K562 (cell line): ENCODE measurements at regions not wholly inside any gene's neighbourhood (a gene's known extent, or its start where the extent isn't known, plus 50 kb on each side); places are given as distances from the start of the nearest gene placed in this dataset.

Experiments used
- CEBPG ChIP-seq, 3 experiments: fragments of 200-800 bp in 1 of 3; sonication (Bioruptor generic) in 1 of 3; sonication (generic) in 1 of 3; formaldehyde crosslinking in 1 of 3; IDR thresholded peaks in 2 of 3; conservative IDR thresholded peaks in 1 of 3; 2 replicates each; pipeline versions ENCODE4 v1.6.1 to v1.8.0; 2016 to 2022; ENCODE audit warnings: missing compliant biosample characterization in 2 of 3, missing genetic modification characterization in 2 of 3, mild to moderate bottlenecking in 1 of 3, missing genetic modification reagents in 1 of 3
- EGR1 ChIP-seq: fragments of 450-650 bp; conservative IDR thresholded peaks from 2 replicates; pipeline ENCODE4 v1.6.1; 2017; ENCODE audit warnings: mild to moderate bottlenecking
- KLF1 ChIP-seq: fragments of 450-650 bp; IDR thresholded peaks from 2 replicates; pipeline ENCODE4 v1.6.1; 2016; ENCODE audit warnings: missing genetic modification characterization, missing compliant biosample characterization
- MBD2 ChIP-seq: sonication (generic); IDR thresholded peaks from 2 replicates; pipeline ENCODE4 v1.6.1; 2016; ENCODE audit warnings: low read depth, borderline replicate concordance
- PHB2 ChIP-seq: fragments of 450-650 bp; IDR thresholded peaks from 2 replicates; pipeline ENCODE4 v1.6.1; 2017; ENCODE audit warnings: low read depth
- RCOR1 ChIP-seq, 2 experiments: IDR thresholded peaks; 2 replicates each; pipeline ENCODE4 v1.6.1; 2012; ENCODE audit warnings: low read depth in 2 of 2, low read length in 2 of 2, borderline replicate concordance in 1 of 2, improper control_type of control experiment in 1 of 2
- TBP ChIP-seq: optimal IDR thresholded peaks from 2 replicates; pipeline ENCODE3; 2011; ENCODE audit warnings: low read depth, low read length, improper control_type of control experiment
- ZNF212 ChIP-seq: fragments of 450-650 bp; formaldehyde crosslinking; IDR thresholded peaks from 2 replicates; pipeline ENCODE4 v1.4.0; 2020; ENCODE audit warnings: mild to moderate bottlenecking
- ZNF696 ChIP-seq: fragments of 250-450 bp; sonication (Bioruptor Pico); conservative IDR thresholded peaks from 2 replicates; pipeline ENCODE4 v1.4.0; 2020; ENCODE audit warnings: mild to moderate bottlenecking, moderate library complexity
- TF ChIP-seq, protein P1 (sequence below): fragments of 250-450 bp; sonication (Bioruptor Pico); IDR thresholded peaks from 2 replicates; pipeline ENCODE4 v1.4.0; 2020; ENCODE audit warnings: mild to moderate bottlenecking, moderate library complexity, borderline replicate concordance
- TF ChIP-seq, protein P2 (sequence below): fragments of 250-450 bp; sonication (Bioruptor Pico); IDR thresholded peaks from 2 replicates; pipeline ENCODE4 v1.5.0; 2020; ENCODE audit warnings: mild to moderate bottlenecking, borderline replicate concordance
- TF ChIP-seq, protein P3 (sequence below): fragments of 450-650 bp; formaldehyde crosslinking; IDR thresholded peaks from 2 replicates; pipeline ENCODE4 v1.4.0; 2020; ENCODE audit warnings: mild to moderate bottlenecking, moderate library complexity
- TF ChIP-seq, protein P4 (sequence below): fragments of 450-650 bp; conservative IDR thresholded peaks from 2 replicates; pipeline ENCODE4 v1.6.1; 2016; ENCODE audit warnings: missing genetic modification characterization, low read depth, mild to moderate bottlenecking, missing compliant biosample characterization, moderate library complexity
- TF ChIP-seq, protein P5 (sequence below): fragments of 450-650 bp; formaldehyde crosslinking; IDR thresholded peaks from 2 replicates; pipeline ENCODE4 v1.4.0; 2022; ENCODE audit warnings: missing genetic modification characterization
- TF ChIP-seq, protein P6 (sequence below), 2 experiments: IDR thresholded peaks; 2 replicates each; pipeline ENCODE4 v1.6.1; 2011; ENCODE audit warnings: borderline replicate concordance in 1 of 2, control low read depth in 1 of 2, low read depth in 1 of 2, low read length in 1 of 2, mild to moderate bottlenecking in 1 of 2, mixed read lengths in 1 of 2, moderate library complexity in 1 of 2; ENCODE audit not compliant: insufficient read depth in 1 of 2, insufficient read length in 1 of 2, poor library complexity in 1 of 2, severe bottlenecking in 1 of 2; ENCODE audit errors: extremely low read depth in 1 of 2

DNA sequence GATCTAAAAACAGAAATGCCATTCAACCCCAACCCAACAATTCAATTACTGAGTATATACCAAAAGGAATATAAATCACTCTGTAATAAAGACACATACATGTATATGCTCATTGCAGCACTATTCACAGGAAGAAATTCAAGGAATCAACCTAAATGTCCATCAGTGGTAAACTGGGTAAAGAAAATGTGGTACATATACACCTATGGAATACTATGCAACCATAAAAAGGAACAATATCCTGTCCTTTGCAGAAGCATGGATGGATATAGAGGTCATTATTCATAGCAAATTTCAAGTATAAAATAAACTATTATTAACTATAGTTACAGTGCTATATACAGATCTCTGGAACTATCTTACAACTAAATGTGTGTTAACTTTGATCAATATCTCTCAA lies 599.3 kb downstream of the CDH11 start (continued):
- TF ChIP-seq, protein P1, sequence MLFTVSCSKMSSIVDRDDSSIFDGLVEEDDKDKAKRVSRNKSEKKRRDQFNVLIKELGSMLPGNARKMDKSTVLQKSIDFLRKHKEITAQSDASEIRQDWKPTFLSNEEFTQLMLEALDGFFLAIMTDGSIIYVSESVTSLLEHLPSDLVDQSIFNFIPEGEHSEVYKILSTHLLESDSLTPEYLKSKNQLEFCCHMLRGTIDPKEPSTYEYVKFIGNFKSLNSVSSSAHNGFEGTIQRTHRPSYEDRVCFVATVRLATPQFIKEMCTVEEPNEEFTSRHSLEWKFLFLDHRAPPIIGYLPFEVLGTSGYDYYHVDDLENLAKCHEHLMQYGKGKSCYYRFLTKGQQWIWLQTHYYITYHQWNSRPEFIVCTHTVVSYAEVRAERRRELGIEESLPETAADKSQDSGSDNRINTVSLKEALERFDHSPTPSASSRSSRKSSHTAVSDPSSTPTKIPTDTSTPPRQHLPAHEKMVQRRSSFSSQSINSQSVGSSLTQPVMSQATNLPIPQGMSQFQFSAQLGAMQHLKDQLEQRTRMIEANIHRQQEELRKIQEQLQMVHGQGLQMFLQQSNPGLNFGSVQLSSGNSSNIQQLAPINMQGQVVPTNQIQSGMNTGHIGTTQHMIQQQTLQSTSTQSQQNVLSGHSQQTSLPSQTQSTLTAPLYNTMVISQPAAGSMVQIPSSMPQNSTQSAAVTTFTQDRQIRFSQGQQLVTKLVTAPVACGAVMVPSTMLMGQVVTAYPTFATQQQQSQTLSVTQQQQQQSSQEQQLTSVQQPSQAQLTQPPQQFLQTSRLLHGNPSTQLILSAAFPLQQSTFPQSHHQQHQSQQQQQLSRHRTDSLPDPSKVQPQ, result no peak
- TF ChIP-seq KLF1 (tag) (no peak), ZNF696 (no peak), ZNF212 (CRISPR knock-in tag) (no peak), TBP (no peak), CEBPG (CRISPR knock-in tag; IDR thresholded peaks at IDR 0.05) (no peak), CEBPG (tag; conservative IDR thresholded peaks at IDR 0.05 in 1 of 2, IDR thresholded peaks at IDR 0.05 in 1 of 2) (no peak), EGR1 (no peak), MBD2 (no peak), RCOR1 (IDR thresholded peaks at IDR 0.05; ENCODE audit: borderline replicate concordance in 1 of 2, low read depth in 2 of 2, low read length in 2 of 2) (no peak), PHB2 (no peak)
- TF ChIP-seq, protein P2, sequence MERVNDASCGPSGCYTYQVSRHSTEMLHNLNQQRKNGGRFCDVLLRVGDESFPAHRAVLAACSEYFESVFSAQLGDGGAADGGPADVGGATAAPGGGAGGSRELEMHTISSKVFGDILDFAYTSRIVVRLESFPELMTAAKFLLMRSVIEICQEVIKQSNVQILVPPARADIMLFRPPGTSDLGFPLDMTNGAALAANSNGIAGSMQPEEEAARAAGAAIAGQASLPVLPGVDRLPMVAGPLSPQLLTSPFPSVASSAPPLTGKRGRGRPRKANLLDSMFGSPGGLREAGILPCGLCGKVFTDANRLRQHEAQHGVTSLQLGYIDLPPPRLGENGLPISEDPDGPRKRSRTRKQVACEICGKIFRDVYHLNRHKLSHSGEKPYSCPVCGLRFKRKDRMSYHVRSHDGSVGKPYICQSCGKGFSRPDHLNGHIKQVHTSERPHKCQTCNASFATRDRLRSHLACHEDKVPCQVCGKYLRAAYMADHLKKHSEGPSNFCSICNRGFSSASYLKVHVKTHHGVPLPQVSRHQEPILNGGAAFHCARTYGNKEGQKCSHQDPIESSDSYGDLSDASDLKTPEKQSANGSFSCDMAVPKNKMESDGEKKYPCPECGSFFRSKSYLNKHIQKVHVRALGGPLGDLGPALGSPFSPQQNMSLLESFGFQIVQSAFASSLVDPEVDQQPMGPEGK, result no peak
- TF ChIP-seq, protein P3, sequence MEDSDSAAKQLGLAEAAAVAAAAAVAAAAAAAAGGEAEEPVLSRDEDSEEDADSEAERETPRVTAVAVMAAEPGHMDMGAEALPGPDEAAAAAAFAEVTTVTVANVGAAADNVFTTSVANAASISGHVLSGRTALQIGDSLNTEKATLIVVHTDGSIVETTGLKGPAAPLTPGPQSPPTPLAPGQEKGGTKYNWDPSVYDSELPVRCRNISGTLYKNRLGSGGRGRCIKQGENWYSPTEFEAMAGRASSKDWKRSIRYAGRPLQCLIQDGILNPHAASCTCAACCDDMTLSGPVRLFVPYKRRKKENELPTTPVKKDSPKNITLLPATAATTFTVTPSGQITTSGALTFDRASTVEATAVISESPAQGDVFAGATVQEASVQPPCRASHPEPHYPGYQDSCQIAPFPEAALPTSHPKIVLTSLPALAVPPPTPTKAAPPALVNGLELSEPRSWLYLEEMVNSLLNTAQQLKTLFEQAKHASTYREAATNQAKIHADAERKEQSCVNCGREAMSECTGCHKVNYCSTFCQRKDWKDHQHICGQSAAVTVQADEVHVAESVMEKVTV, result no peak
- TF ChIP-seq, protein P4, sequence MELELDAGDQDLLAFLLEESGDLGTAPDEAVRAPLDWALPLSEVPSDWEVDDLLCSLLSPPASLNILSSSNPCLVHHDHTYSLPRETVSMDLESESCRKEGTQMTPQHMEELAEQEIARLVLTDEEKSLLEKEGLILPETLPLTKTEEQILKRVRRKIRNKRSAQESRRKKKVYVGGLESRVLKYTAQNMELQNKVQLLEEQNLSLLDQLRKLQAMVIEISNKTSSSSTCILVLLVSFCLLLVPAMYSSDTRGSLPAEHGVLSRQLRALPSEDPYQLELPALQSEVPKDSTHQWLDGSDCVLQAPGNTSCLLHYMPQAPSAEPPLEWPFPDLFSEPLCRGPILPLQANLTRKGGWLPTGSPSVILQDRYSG, result no peak
- TF ChIP-seq, protein P5, sequence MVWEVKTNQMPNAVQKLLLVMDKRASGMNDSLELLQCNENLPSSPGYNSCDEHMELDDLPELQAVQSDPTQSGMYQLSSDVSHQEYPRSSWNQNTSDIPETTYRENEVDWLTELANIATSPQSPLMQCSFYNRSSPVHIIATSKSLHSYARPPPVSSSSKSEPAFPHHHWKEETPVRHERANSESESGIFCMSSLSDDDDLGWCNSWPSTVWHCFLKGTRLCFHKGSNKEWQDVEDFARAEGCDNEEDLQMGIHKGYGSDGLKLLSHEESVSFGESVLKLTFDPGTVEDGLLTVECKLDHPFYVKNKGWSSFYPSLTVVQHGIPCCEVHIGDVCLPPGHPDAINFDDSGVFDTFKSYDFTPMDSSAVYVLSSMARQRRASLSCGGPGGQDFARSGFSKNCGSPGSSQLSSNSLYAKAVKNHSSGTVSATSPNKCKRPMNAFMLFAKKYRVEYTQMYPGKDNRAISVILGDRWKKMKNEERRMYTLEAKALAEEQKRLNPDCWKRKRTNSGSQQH, result no peak
- TF ChIP-seq, protein P6, sequence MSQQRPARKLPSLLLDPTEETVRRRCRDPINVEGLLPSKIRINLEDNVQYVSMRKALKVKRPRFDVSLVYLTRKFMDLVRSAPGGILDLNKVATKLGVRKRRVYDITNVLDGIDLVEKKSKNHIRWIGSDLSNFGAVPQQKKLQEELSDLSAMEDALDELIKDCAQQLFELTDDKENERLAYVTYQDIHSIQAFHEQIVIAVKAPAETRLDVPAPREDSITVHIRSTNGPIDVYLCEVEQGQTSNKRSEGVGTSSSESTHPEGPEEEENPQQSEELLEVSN (IDR thresholded peaks at IDR 0.05; ENCODE audit: borderline replicate concordance in 1 of 2, extremely low read depth in 1 of 2, insufficient read depth in 1 of 2, insufficient read length in 1 of 2, low read depth in 1 of 2, low read length in 1 of 2, poor library complexity in 1 of 2, severe bottlenecking in 1 of 2), result no peak
